Keratinocyte (primary cell): ENCODE measurements at regions not wholly inside any gene's neighbourhood (a gene's known extent, or its start where the extent isn't known, plus 50 kb on each side); places are given as distances from the start of the nearest gene placed in this dataset.
"Not testable (repeated sequence)": the region's sequence is repeated elsewhere in the genome, so short reads cannot be mapped to it uniquely, and the experiment has no call there.

Experiments used
- DNase-seq: peaks from one replicate; pipeline ENCODE4 v3.0.0-alpha.2; 2011; ENCODE audit warnings: low read depth, missing footprints, low spot score
- FAIRE-seq: peaks from 2 replicates; lab custom pipeline; 2011; peaks lifted over from hg19 to GRCh38; lab: Jason Lieb, UNC
- H2AFZ ChIP-seq: 2 replicates; pipeline ENCODE4 v1.6.0; 2012; ENCODE audit warnings: low read length, control low read depth, inconsistent platforms; ENCODE audit not compliant: control insufficient read depth
- H3K27ac ChIP-seq: 2 replicates; pipeline ENCODE4 v1.5.1; 2011; ENCODE audit warnings: low read length; ENCODE audit not compliant: control insufficient read depth, insufficient read depth
- H3K27me3 ChIP-seq: 3 replicates; pipeline ENCODE4 v1.6.0; 2011; ENCODE audit warnings: low read length; ENCODE audit not compliant: control insufficient read depth, insufficient read depth; ENCODE audit errors: extremely low read depth
- H3K36me3 ChIP-seq, 2 experiments: 2 replicates in 1 of 2; 3 replicates in 1 of 2; pipeline ENCODE4 v1.5.1; 2011; ENCODE audit warnings: low read length in 2 of 2, mild to moderate bottlenecking in 1 of 2; ENCODE audit not compliant: control insufficient read depth in 2 of 2, insufficient read depth in 2 of 2; ENCODE audit errors: extremely low read depth in 1 of 2
- H3K4me1 ChIP-seq: 3 replicates; pipeline ENCODE4 v1.5.1; 2011; ENCODE audit warnings: low read length; ENCODE audit not compliant: control insufficient read depth, insufficient read depth; ENCODE audit errors: extremely low read depth
- H3K4me2 ChIP-seq: 3 replicates; pipeline ENCODE4 v1.6.0; 2011; ENCODE audit warnings: low read depth, low read length; ENCODE audit not compliant: control insufficient read depth, insufficient read depth; ENCODE audit errors: extremely low read depth
- H3K4me3 ChIP-seq, 3 experiments: fragments of 200-600 bp in 1 of 3; sonication (generic) in 1 of 3; 2 replicates in 2 of 3; 3 replicates in 1 of 3; pipeline ENCODE4 v1.5.1; 2011 to 2016; ENCODE audit warnings: low read length in 3 of 3, mild to moderate bottlenecking in 3 of 3, control low read depth in 2 of 3, inconsistent platforms in 1 of 3, low read depth in 1 of 3, mixed read lengths in 1 of 3, mixed run types in 1 of 3, moderate library complexity in 1 of 3; ENCODE audit not compliant: control insufficient read depth in 2 of 3, insufficient read depth in 2 of 3; ENCODE audit errors: extremely low read depth in 1 of 3
- H3K79me2 ChIP-seq: 2 replicates; pipeline ENCODE4 v1.6.0; 2012; ENCODE audit warnings: low read length; ENCODE audit not compliant: control insufficient read depth, insufficient read depth
- H3K9ac ChIP-seq: 3 replicates; pipeline ENCODE4 v1.6.0; 2011; ENCODE audit warnings: low read length; ENCODE audit not compliant: control insufficient read depth, insufficient read depth; ENCODE audit errors: extremely low read depth
- H3K9me1 ChIP-seq: 3 replicates; pipeline ENCODE4 v1.6.0; 2011; ENCODE audit warnings: low read length; ENCODE audit not compliant: control insufficient read depth, insufficient read depth; ENCODE audit errors: extremely low read depth
- H3K9me3 ChIP-seq: 2 replicates; pipeline ENCODE4 v1.5.1; 2012; ENCODE audit warnings: low read depth, low read length; ENCODE audit not compliant: control insufficient read depth
- H4K20me1 ChIP-seq: 3 replicates; pipeline ENCODE4 v1.6.0; 2011; ENCODE audit warnings: low read length; ENCODE audit not compliant: control insufficient read depth, insufficient read depth; ENCODE audit errors: extremely low read depth
- CTCF ChIP-seq, 3 experiments: IDR thresholded peaks in 1 of 3; conservative IDR thresholded peaks in 1 of 3; optimal IDR thresholded peaks in 1 of 3; 2 replicates in 2 of 3; 3 replicates in 1 of 3; pipeline versions ENCODE3 to v1.5.1; 2011; ENCODE audit warnings: low read length in 3 of 3, mild to moderate bottlenecking in 3 of 3, moderate library complexity in 2 of 3, control low read depth in 1 of 3, inconsistent platforms in 1 of 3; ENCODE audit not compliant: insufficient read depth in 2 of 3; ENCODE audit errors: extremely low read depth in 1 of 3
- EZH2 ChIP-seq: IDR thresholded peaks from one replicate; pipeline ENCODE4 v1.6.1; 2012; ENCODE audit warnings: inconsistent platforms, mild to moderate bottlenecking, low read length, moderate library complexity
- dilution Hi-C: fragments of 300-500 bp; cut with MboI; formaldehyde crosslinking; loops from one replicate; pipeline ENCODE4 v1.7.0; 2020; ENCODE audit warnings: low sequenced_read_pairs; ENCODE audit not compliant: extremely low pct_ligation_motif_present

GRCh38 chr7:69076566-69076965 lies 521.7 kb upstream of the AUTS2 start:
- Histone ChIP-seq H3K4me3 (no peak overlapping the region), H3K9me3 (no peaks in the 10 kb centered on the region), H3K27me3 (no peaks in the 10 kb centered on the region), H3K4me2 (no peak overlapping the region), H3K9ac (no peak overlapping the region), H3K9me1 (no peaks in the 10 kb centered on the region), H3K36me3 (no peaks in the 10 kb centered on the region), H4K20me1 (no peaks in the 10 kb centered on the region), H3K27ac (no peak overlapping the region), H3K4me1 (no peaks in the 10 kb centered on the region), H3K79me2 (no peaks in the 10 kb centered on the region), H2AFZ (no peak overlapping the region)
- no peak for TF ChIP-seq CTCF (optimal IDR thresholded peaks at IDR 0.05 in 1 of 3, IDR thresholded peaks at IDR 0.05 in 1 of 3, conservative IDR thresholded peaks at IDR 0.05 in 1 of 3; ENCODE audit: extremely low read depth in 1 of 3, insufficient read depth in 2 of 3, low read length in 3 of 3)
- TF ChIP-seq EZH2 = no peak
- dilution Hi-C loops = no loop called here
- DNase-seq = no peak
- no peak for FAIRE-seq

- no peaks in the 10 kb centered on the region for H3K27me3 ChIP-seq
- TF ChIP-seq EZH2 (no peak), CTCF (optimal IDR thresholded peaks at IDR 0.05 in 1 of 3, IDR thresholded peaks at IDR 0.05 in 1 of 3, conservative IDR thresholded peaks at IDR 0.05 in 1 of 3; ENCODE audit: extremely low read depth in 1 of 3, insufficient read depth in 2 of 3, low read length in 3 of 3) (no peak)
- no peaks in the 10 kb centered on the region for H3K9me1 ChIP-seq
- no peaks in the 10 kb centered on the region for H3K9me3 ChIP-seq
- no peaks in the 10 kb centered on the region for H3K79me2 ChIP-seq
- H3K4me1 ChIP-seq = no peaks in the 10 kb centered on the region
- FAIRE-seq (no peak), DNase-seq (no peak)
- H3K9ac ChIP-seq = no peak overlapping the region
- H3K4me3 ChIP-seq = no peak overlapping the region
- no peak overlapping the region for H3K4me2 ChIP-seq
- dilution Hi-C loops = no loop called here
- no peak overlapping the region for H2AFZ ChIP-seq
- no peaks in the 10 kb centered on the region for H3K36me3 ChIP-seq
- H3K27ac ChIP-seq = no peak overlapping the region
- H4K20me1 ChIP-seq = no peaks in the 10 kb centered on the region
Observed at GRCh38 chr7:69078997-69079769, 519.1 kb upstream of the AUTS2 start.

GRCh38 chr7:69087281-69087680 lies 511.0 kb upstream of the AUTS2 start:
- H3K9me3 ChIP-seq, H3K79me2 ChIP-seq, H3K4me3 ChIP-seq, H3K9ac ChIP-seq, H3K4me1 ChIP-seq, H2AFZ ChIP-seq, DNase-seq, FAIRE-seq, H3K27ac ChIP-seq, H4K20me1 ChIP-seq, H3K9me1 ChIP-seq, H3K27me3 ChIP-seq, H3K4me2 ChIP-seq, dilution Hi-C loops, H3K36me3 ChIP-seq: not testable (repeated sequence)
